Stimulated activated CD4-positive, alpha-beta T cell treated with anti-CD3 and anti-CD28 coated beads, TNF-alpha, amount 100 ng/mL, for 24 hours (primary cell): ENCODE measurements at regions not wholly inside any gene's neighbourhood (a gene's known extent, or its start where the extent isn't known, plus 50 kb on each side); places are given as distances from the start of the nearest gene placed in this dataset.

ENCODE experiments used
- DNase-seq, 3 experiments: peaks; one replicate each; pipeline ENCODE4 v3.0.0-alpha.2; 2020; ENCODE audit warnings: low read depth in 3 of 3

GRCh38 chr18:45430041-45430440 lies 185.2 kb upstream of the SLC14A2 start:
- no peak for DNase-seq

- DNase-seq, result no peak
Observed at GRCh38 chr18:45435810-45436209, 179.5 kb upstream of the SLC14A2 start.

- no peak for DNase-seq
Observed at GRCh38 chr18:45437366-45437765, 177.9 kb upstream of the SLC14A2 start.

GRCh38 chr18:45439851-45440645 lies 175.2 kb upstream of the SLC14A2 start:
- no peak for DNase-seq

GRCh38 chr18:45441110-45441847 lies 174.0 kb upstream of the SLC14A2 start:
- no peak for DNase-seq

- DNase-seq, result no peak
Observed at GRCh38 chr18:45444040-45444439, 171.2 kb upstream of the SLC14A2 start.

- DNase-seq, result no peak
Observed at GRCh38 chr18:45447355-45448265, 167.7 kb upstream of the SLC14A2 start.

- no peak for DNase-seq
Observed at GRCh38 chr18:45448871-45449270, 166.4 kb upstream of the SLC14A2 start.

GRCh38 chr18:45449418-45450227 lies 165.7 kb upstream of the SLC14A2 start:
- no peak for DNase-seq

GRCh38 chr18:45456090-45457021 lies 158.9 kb upstream of the SLC14A2 start:
- DNase-seq, result no peak

GRCh38 chr18:45458033-45458432 lies 157.2 kb upstream of the SLC14A2 start:
- DNase-seq, result no peak

- DNase-seq, result no peak
Observed at GRCh38 chr18:45462179-45462578, 153.1 kb upstream of the SLC14A2 start.

- DNase-seq, result no peak
Observed at GRCh38 chr18:45463451-45463850, 151.8 kb upstream of the SLC14A2 start.

- DNase-seq, result no peak
Observed at GRCh38 chr18:45464619-45465018, 150.7 kb upstream of the SLC14A2 start.

- no peak for DNase-seq
Observed at GRCh38 chr18:45467293-45467692, 148.0 kb upstream of the SLC14A2 start.

- no peak for DNase-seq
Observed at GRCh38 chr18:45467945-45468344, 147.3 kb upstream of the SLC14A2 start.

- no peak for DNase-seq
Observed at GRCh38 chr18:45478889-45479288, 136.4 kb upstream of the SLC14A2 start.

GRCh38 chr18:45480219-45481015 lies 134.9 kb upstream of the SLC14A2 start:
- DNase-seq, result no peak

GRCh38 chr18:45481821-45482220 lies 133.5 kb upstream of the SLC14A2 start:
- DNase-seq, result no peak
